ENCODE measurements at regions not wholly inside any gene's neighbourhood (a gene's known extent, or its start where the extent isn't known, plus 50 kb on each side); places are given as distances from the start of the nearest gene placed in this dataset.

GRCh38 chr16:5582529-5582928, 484.9 kb upstream of the EEF2KMT start:
- DNase-seq (ENCODE audit: low read depth in 3 of 3, low spot score in 1 of 3) = no peak

- no peak for DNase-seq (ENCODE audit: low read depth in 3 of 3, low spot score in 1 of 3)
These were observed 484.3 kb upstream of the EEF2KMT start for GRCh38 chr16:5581908-5582307.

GRCh38 chr16:5581428-5581827, 483.8 kb upstream of the EEF2KMT start:
- no peak for DNase-seq (ENCODE audit: low read depth in 3 of 3, low spot score in 1 of 3)

GRCh38 chr16:5580772-5581171, 483.2 kb upstream of the EEF2KMT start:
- DNase-seq (ENCODE audit: low read depth in 3 of 3, low spot score in 1 of 3) = no peak

- no peak for DNase-seq (ENCODE audit: low read depth in 3 of 3, low spot score in 1 of 3)
These were observed 482.7 kb upstream of the EEF2KMT start for GRCh38 chr16:5580296-5580695.

- DNase-seq (ENCODE audit: low read depth in 3 of 3, low spot score in 1 of 3) = no peak
These were observed 481.4 kb upstream of the EEF2KMT start for GRCh38 chr16:5578980-5579379.

GRCh38 chr16:5577463-5577862, 479.9 kb upstream of the EEF2KMT start:
- DNase-seq (ENCODE audit: low read depth in 3 of 3, low spot score in 1 of 3) = no peak

- DNase-seq (ENCODE audit: low read depth in 3 of 3, low spot score in 1 of 3) = no peak
These were observed 478.2 kb upstream of the EEF2KMT start for GRCh38 chr16:5575646-5576245.

- no peak for DNase-seq (ENCODE audit: low read depth in 3 of 3, low spot score in 1 of 3)
These were observed 477.5 kb upstream of the EEF2KMT start for GRCh38 chr16:5575121-5575520.

GRCh38 chr16:5572056-5572455, 474.5 kb upstream of the EEF2KMT start:
- DNase-seq (ENCODE audit: low read depth in 3 of 3, low spot score in 1 of 3) = no peak

- DNase-seq (ENCODE audit: low read depth in 3 of 3, low spot score in 1 of 3) = no peak
These were observed 473.9 kb upstream of the EEF2KMT start for GRCh38 chr16:5571446-5571845.

GRCh38 chr16:5561800-5562199, 464.2 kb upstream of the EEF2KMT start:
- DNase-seq (ENCODE audit: low read depth in 3 of 3, low spot score in 1 of 3) = no peak

GRCh38 chr16:5560084-5560483, 462.5 kb upstream of the EEF2KMT start:
- no peak for DNase-seq (ENCODE audit: low read depth in 3 of 3, low spot score in 1 of 3)

- DNase-seq (ENCODE audit: low read depth in 3 of 3, low spot score in 1 of 3) = no peak
These were observed 460.4 kb upstream of the EEF2KMT start for GRCh38 chr16:5557966-5558365.

GRCh38 chr16:5557448-5557847, 459.9 kb upstream of the EEF2KMT start:
- no peak for DNase-seq (ENCODE audit: low read depth in 3 of 3, low spot score in 1 of 3)

GRCh38 chr16:5556158-5556810, 458.7 kb upstream of the EEF2KMT start:
- DNase-seq (ENCODE audit: low read depth in 3 of 3, low spot score in 1 of 3) = no peak

GRCh38 chr16:5551909-5552308, 454.3 kb upstream of the EEF2KMT start:
- no peak for DNase-seq (ENCODE audit: low read depth in 3 of 3, low spot score in 1 of 3)

- no peak for DNase-seq (ENCODE audit: low read depth in 3 of 3, low spot score in 1 of 3)
These were observed 452.2 kb upstream of the EEF2KMT start for GRCh38 chr16:5549802-5550201.

- DNase-seq (ENCODE audit: low read depth in 3 of 3, low spot score in 1 of 3) = no peak
These were observed 443.8 kb upstream of the EEF2KMT start for GRCh38 chr16:5541356-5541755.

GRCh38 chr16:5537347-5537746, 439.8 kb upstream of the EEF2KMT start:
- DNase-seq (ENCODE audit: low read depth in 3 of 3, low spot score in 1 of 3) = no peak

GRCh38 chr16:5533321-5533888, 435.8 kb upstream of the EEF2KMT start:
- DNase-seq (ENCODE audit: low read depth in 3 of 3, low spot score in 1 of 3) = no peak

- no peak for DNase-seq (ENCODE audit: low read depth in 3 of 3, low spot score in 1 of 3)
These were observed 430.2 kb upstream of the EEF2KMT start for GRCh38 chr16:5527817-5528216.

GRCh38 chr16:5526826-5527225, 429.2 kb upstream of the EEF2KMT start:
- no peak for DNase-seq (ENCODE audit: low read depth in 3 of 3, low spot score in 1 of 3)
